Keratinocyte (primary cell): ENCODE measurements at regions not wholly inside any gene's neighbourhood (a gene's known extent, or its start where the extent isn't known, plus 50 kb on each side); places are given as distances from the start of the nearest gene placed in this dataset.

Source experiments
- DNase-seq: peaks from one replicate; pipeline ENCODE4 v3.0.0-alpha.2; 2011; ENCODE audit warnings: low read depth, missing footprints, low spot score
- FAIRE-seq: peaks from 2 replicates; lab custom pipeline; 2011; peaks lifted over from hg19 to GRCh38; lab: Jason Lieb, UNC
- H2AFZ ChIP-seq: 2 replicates; pipeline ENCODE4 v1.6.0; 2012; ENCODE audit warnings: low read length, control low read depth, inconsistent platforms; ENCODE audit not compliant: control insufficient read depth
- H3K27ac ChIP-seq: 2 replicates; pipeline ENCODE4 v1.5.1; 2011; ENCODE audit warnings: low read length; ENCODE audit not compliant: control insufficient read depth, insufficient read depth
- H3K27me3 ChIP-seq: 3 replicates; pipeline ENCODE4 v1.6.0; 2011; ENCODE audit warnings: low read length; ENCODE audit not compliant: control insufficient read depth, insufficient read depth; ENCODE audit errors: extremely low read depth
- H3K36me3 ChIP-seq, 2 experiments: 2 replicates in 1 of 2; 3 replicates in 1 of 2; pipeline ENCODE4 v1.5.1; 2011; ENCODE audit warnings: low read length in 2 of 2, mild to moderate bottlenecking in 1 of 2; ENCODE audit not compliant: control insufficient read depth in 2 of 2, insufficient read depth in 2 of 2; ENCODE audit errors: extremely low read depth in 1 of 2
- H3K4me1 ChIP-seq: 3 replicates; pipeline ENCODE4 v1.5.1; 2011; ENCODE audit warnings: low read length; ENCODE audit not compliant: control insufficient read depth, insufficient read depth; ENCODE audit errors: extremely low read depth
- H3K4me2 ChIP-seq: 3 replicates; pipeline ENCODE4 v1.6.0; 2011; ENCODE audit warnings: low read depth, low read length; ENCODE audit not compliant: control insufficient read depth, insufficient read depth; ENCODE audit errors: extremely low read depth
- H3K4me3 ChIP-seq, 3 experiments: fragments of 200-600 bp in 1 of 3; sonication (generic) in 1 of 3; 2 replicates in 2 of 3; 3 replicates in 1 of 3; pipeline ENCODE4 v1.5.1; 2011 to 2016; ENCODE audit warnings: low read length in 3 of 3, mild to moderate bottlenecking in 3 of 3, control low read depth in 2 of 3, inconsistent platforms in 1 of 3, low read depth in 1 of 3, mixed read lengths in 1 of 3, mixed run types in 1 of 3, moderate library complexity in 1 of 3; ENCODE audit not compliant: control insufficient read depth in 2 of 3, insufficient read depth in 2 of 3; ENCODE audit errors: extremely low read depth in 1 of 3
- H3K79me2 ChIP-seq: 2 replicates; pipeline ENCODE4 v1.6.0; 2012; ENCODE audit warnings: low read length; ENCODE audit not compliant: control insufficient read depth, insufficient read depth
- H3K9ac ChIP-seq: 3 replicates; pipeline ENCODE4 v1.6.0; 2011; ENCODE audit warnings: low read length; ENCODE audit not compliant: control insufficient read depth, insufficient read depth; ENCODE audit errors: extremely low read depth
- H3K9me1 ChIP-seq: 3 replicates; pipeline ENCODE4 v1.6.0; 2011; ENCODE audit warnings: low read length; ENCODE audit not compliant: control insufficient read depth, insufficient read depth; ENCODE audit errors: extremely low read depth
- H3K9me3 ChIP-seq: 2 replicates; pipeline ENCODE4 v1.5.1; 2012; ENCODE audit warnings: low read depth, low read length; ENCODE audit not compliant: control insufficient read depth
- H4K20me1 ChIP-seq: 3 replicates; pipeline ENCODE4 v1.6.0; 2011; ENCODE audit warnings: low read length; ENCODE audit not compliant: control insufficient read depth, insufficient read depth; ENCODE audit errors: extremely low read depth
- CTCF ChIP-seq, 3 experiments: IDR thresholded peaks in 1 of 3; conservative IDR thresholded peaks in 1 of 3; optimal IDR thresholded peaks in 1 of 3; 2 replicates in 2 of 3; 3 replicates in 1 of 3; pipeline versions ENCODE3 to v1.5.1; 2011; ENCODE audit warnings: low read length in 3 of 3, mild to moderate bottlenecking in 3 of 3, moderate library complexity in 2 of 3, control low read depth in 1 of 3, inconsistent platforms in 1 of 3; ENCODE audit not compliant: insufficient read depth in 2 of 3; ENCODE audit errors: extremely low read depth in 1 of 3
- EZH2 ChIP-seq: IDR thresholded peaks from one replicate; pipeline ENCODE4 v1.6.1; 2012; ENCODE audit warnings: inconsistent platforms, mild to moderate bottlenecking, low read length, moderate library complexity
- dilution Hi-C: fragments of 300-500 bp; cut with MboI; formaldehyde crosslinking; loops from one replicate; pipeline ENCODE4 v1.7.0; 2020; ENCODE audit warnings: low sequenced_read_pairs; ENCODE audit not compliant: extremely low pct_ligation_motif_present

- Histone ChIP-seq H3K27me3 (no peaks in the 10 kb centered on the region), H3K4me3 (no peak overlapping the region), H3K4me2 (no peak overlapping the region), H4K20me1 (no peaks in the 10 kb centered on the region), H3K36me3 (no peaks in the 10 kb centered on the region), H2AFZ (no peak overlapping the region), H3K79me2 (no peaks in the 10 kb centered on the region), H3K27ac (no peak overlapping the region), H3K9me1 (no peaks in the 10 kb centered on the region), H3K9me3 (no peaks in the 10 kb centered on the region), H3K9ac (no peak overlapping the region), H3K4me1 (no peaks in the 10 kb centered on the region)
- DNase-seq, result no peak
- FAIRE-seq, result no peak
- dilution Hi-C loops, result no loop called here
- no peak for TF ChIP-seq CTCF (optimal IDR thresholded peaks at IDR 0.05 in 1 of 3, IDR thresholded peaks at IDR 0.05 in 1 of 3, conservative IDR thresholded peaks at IDR 0.05 in 1 of 3; ENCODE audit: extremely low read depth in 1 of 3, insufficient read depth in 2 of 3, low read length in 3 of 3)
- TF ChIP-seq EZH2, result no peak
These were observed 135.4 kb upstream of the OTUD4 start for GRCh38 chr4:145315811-145316225.

GRCh38 chr4:145308598-145308997 is 128.2 kb upstream of the OTUD4 start:
- no peaks in the 10 kb centered on the region for H3K4me1 ChIP-seq
- no peak overlapping the region for H3K4me3 ChIP-seq
- H3K27me3 ChIP-seq, result no peaks in the 10 kb centered on the region
- H3K27ac ChIP-seq, result no peak overlapping the region
- H3K9me1 ChIP-seq, result no peaks in the 10 kb centered on the region
- H4K20me1 ChIP-seq, result no peaks in the 10 kb centered on the region
- TF ChIP-seq CTCF (optimal IDR thresholded peaks at IDR 0.05 in 1 of 3, IDR thresholded peaks at IDR 0.05 in 1 of 3, conservative IDR thresholded peaks at IDR 0.05 in 1 of 3; ENCODE audit: extremely low read depth in 1 of 3, insufficient read depth in 2 of 3, low read length in 3 of 3) (no peak), EZH2 (no peak)
- dilution Hi-C loops, result no loop called here
- H3K79me2 ChIP-seq, result no peaks in the 10 kb centered on the region
- H3K4me2 ChIP-seq, result no peak overlapping the region
- DNase-seq (no peak), FAIRE-seq (no peak)
- H2AFZ ChIP-seq, result no peak overlapping the region
- H3K9ac ChIP-seq, result no peak overlapping the region
- H3K36me3 ChIP-seq, result no peaks in the 10 kb centered on the region
- no peaks in the 10 kb centered on the region for H3K9me3 ChIP-seq
